RWPE2 (cell line): ENCODE measurements at regions not wholly inside any gene's neighbourhood (a gene's known extent, or its start where the extent isn't known, plus 50 kb on each side); places are given as distances from the start of the nearest gene placed in this dataset.

Source experiments
- ATAC-seq: fragments of 200-7000 bp; cut with Tn5 transposase; 3 replicates; pipeline ENCODE4 v1.9.1; 2021; ENCODE audit warnings: low read depth
- DNase-seq: peaks from one replicate; pipeline ENCODE4 v3.0.0-alpha.2; 2020; ENCODE audit warnings: low spot score
- H3K27ac ChIP-seq: fragments of 450-650 bp; 2 replicates; pipeline ENCODE4 v1.5.1; 2017; ENCODE audit warnings: mild to moderate bottlenecking; ENCODE audit not compliant: poor library complexity, severe bottlenecking
- H3K27me3 ChIP-seq: fragments of 250-450 bp; sonication (Bioruptor Pico); 2 replicates; pipeline ENCODE4 v1.5.1; 2021; ENCODE audit warnings: mild to moderate bottlenecking, moderate library complexity; ENCODE audit not compliant: insufficient read depth, poor library complexity, severe bottlenecking
- H3K36me3 ChIP-seq: fragments of 250-450 bp; sonication (Bioruptor Pico); 2 replicates; pipeline ENCODE4 v1.5.1; 2020; ENCODE audit warnings: low read depth, mild to moderate bottlenecking, moderate library complexity
- H3K4me1 ChIP-seq: fragments of 250-450 bp; sonication (Bioruptor Pico); 2 replicates; pipeline ENCODE4 v1.5.1; 2021; ENCODE audit warnings: mild to moderate bottlenecking, moderate library complexity; ENCODE audit not compliant: insufficient read depth, poor library complexity, severe bottlenecking
- H3K4me3 ChIP-seq: fragments of 250-450 bp; sonication (Bioruptor Pico); 2 replicates; pipeline ENCODE4 v1.5.1; 2021; ENCODE audit warnings: mild to moderate bottlenecking, moderate library complexity; ENCODE audit not compliant: severe bottlenecking
- H3K9me3 ChIP-seq: fragments of 250-450 bp; sonication (Bioruptor Pico); 2 replicates; pipeline ENCODE4 v1.5.1; 2021; ENCODE audit warnings: mild to moderate bottlenecking, moderate library complexity; ENCODE audit not compliant: severe bottlenecking
- TF ChIP-seq, protein P1 (sequence below): fragments of 450-650 bp; IDR thresholded peaks from one replicate; pipeline ENCODE4 v1.5.1; 2017; ENCODE audit warnings: mild to moderate bottlenecking, moderate library complexity; ENCODE audit not compliant: poor library complexity, severe bottlenecking

- Histone ChIP-seq H3K4me3 (no peak overlapping the region), H3K4me1 (peaks cover 7% of the 10 kb centered on the region), H3K36me3 (no peaks in the 10 kb centered on the region), H3K9me3 (no peaks in the 10 kb centered on the region), H3K27ac (no peak overlapping the region), H3K27me3 (no peaks in the 10 kb centered on the region)
- DNase-seq: no peak
- ATAC-seq: no peak
- TF ChIP-seq, protein P1, sequence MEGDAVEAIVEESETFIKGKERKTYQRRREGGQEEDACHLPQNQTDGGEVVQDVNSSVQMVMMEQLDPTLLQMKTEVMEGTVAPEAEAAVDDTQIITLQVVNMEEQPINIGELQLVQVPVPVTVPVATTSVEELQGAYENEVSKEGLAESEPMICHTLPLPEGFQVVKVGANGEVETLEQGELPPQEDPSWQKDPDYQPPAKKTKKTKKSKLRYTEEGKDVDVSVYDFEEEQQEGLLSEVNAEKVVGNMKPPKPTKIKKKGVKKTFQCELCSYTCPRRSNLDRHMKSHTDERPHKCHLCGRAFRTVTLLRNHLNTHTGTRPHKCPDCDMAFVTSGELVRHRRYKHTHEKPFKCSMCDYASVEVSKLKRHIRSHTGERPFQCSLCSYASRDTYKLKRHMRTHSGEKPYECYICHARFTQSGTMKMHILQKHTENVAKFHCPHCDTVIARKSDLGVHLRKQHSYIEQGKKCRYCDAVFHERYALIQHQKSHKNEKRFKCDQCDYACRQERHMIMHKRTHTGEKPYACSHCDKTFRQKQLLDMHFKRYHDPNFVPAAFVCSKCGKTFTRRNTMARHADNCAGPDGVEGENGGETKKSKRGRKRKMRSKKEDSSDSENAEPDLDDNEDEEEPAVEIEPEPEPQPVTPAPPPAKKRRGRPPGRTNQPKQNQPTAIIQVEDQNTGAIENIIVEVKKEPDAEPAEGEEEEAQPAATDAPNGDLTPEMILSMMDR: no peak
Measured at GRCh38 chr18:28723506-28723905, 546.6 kb upstream of the CDH2 start.

DNA sequence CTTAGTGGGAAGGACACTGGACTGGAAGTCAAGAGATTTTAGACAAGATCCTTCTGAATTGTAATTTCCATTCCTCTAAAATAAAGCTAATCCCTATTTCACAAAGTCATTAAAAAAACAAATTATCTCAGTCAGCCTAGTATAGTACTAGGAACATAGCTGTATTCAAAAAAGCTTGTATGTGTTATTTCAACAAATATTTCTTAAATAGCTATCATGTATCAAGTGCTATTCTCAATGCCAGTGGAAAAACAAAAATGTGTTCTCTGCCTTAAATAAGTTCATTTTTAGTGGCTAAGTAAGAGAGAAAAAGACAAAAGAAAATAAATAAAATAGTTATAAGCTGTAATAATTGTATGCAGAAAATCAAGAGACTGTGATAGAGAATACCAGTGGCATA, 541.8 kb upstream of the CDH2 start:
- H3K9me3 ChIP-seq: no peaks in the 10 kb centered on the region
- H3K27ac ChIP-seq: no peak overlapping the region
- no peaks in the 10 kb centered on the region for H3K4me1 ChIP-seq
- H3K36me3 ChIP-seq: no peaks in the 10 kb centered on the region
- no peak for ATAC-seq
- H3K27me3 ChIP-seq: no peaks in the 10 kb centered on the region
- TF ChIP-seq, protein P1: no peak
- no peak overlapping the region for H3K4me3 ChIP-seq
- DNase-seq: no peak

DNA sequence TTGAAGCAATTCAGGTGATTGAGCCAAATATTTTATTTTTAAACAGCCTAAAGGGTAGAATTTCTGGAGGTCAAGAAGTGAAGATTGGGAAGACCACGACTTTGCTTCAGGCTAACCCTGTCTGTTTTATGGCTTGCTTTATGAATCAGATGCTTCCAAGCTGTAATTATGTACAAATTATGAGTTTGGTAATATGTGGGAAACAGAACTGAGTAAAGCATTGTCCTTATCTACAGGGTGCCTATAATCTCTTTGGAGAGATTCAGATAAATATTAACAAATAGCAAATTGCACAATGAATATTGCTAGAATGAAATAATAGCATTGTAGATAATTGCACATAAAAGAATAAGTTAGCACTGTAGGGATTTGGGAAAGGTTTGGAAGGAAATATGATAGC, 539.4 kb upstream of the CDH2 start:
- H3K36me3 ChIP-seq: no peaks in the 10 kb centered on the region
- no peaks in the 10 kb centered on the region for H3K27me3 ChIP-seq
- no peaks in the 10 kb centered on the region for H3K4me1 ChIP-seq
- no peak overlapping the region for H3K4me3 ChIP-seq
- TF ChIP-seq, protein P1: no peak
- no peak for ATAC-seq
- H3K27ac ChIP-seq: no peak overlapping the region
- DNase-seq: no peak
- H3K9me3 ChIP-seq: no peaks in the 10 kb centered on the region

- Histone ChIP-seq H3K4me1 (no peaks in the 10 kb centered on the region), H3K27ac (no peak overlapping the region), H3K9me3 (no peaks in the 10 kb centered on the region), H3K27me3 (no peaks in the 10 kb centered on the region), H3K36me3 (no peaks in the 10 kb centered on the region), H3K4me3 (no peak overlapping the region)
- no peak for ATAC-seq
- TF ChIP-seq, protein P1: no peak
- no peak for DNase-seq
Measured at GRCh38 chr18:28715206-28715605, 538.3 kb upstream of the CDH2 start.

DNA sequence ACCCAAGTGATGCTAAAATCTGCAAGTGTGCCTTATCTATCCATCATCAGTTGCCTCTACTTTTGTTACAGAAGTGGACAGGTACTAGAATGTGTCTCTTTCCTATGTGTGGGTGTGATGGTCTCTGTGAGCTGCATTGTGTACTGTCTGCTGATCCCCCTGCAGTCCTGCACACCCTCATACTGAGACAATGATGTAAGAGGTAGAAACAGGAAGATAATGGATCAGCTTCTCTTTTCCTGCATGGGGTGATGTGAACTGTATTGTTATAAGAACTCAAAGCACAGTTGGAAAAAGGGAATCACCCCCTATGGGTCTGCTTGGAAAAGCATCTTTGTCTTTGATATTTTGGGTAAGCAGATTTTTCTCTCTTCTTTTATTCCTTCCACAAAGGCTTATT, 537.6 kb upstream of the CDH2 start:
- Histone ChIP-seq H3K27ac (no peak overlapping the region), H3K4me3 (no peak overlapping the region), H3K4me1 (no peaks in the 10 kb centered on the region), H3K36me3 (no peaks in the 10 kb centered on the region), H3K9me3 (no peaks in the 10 kb centered on the region), H3K27me3 (no peaks in the 10 kb centered on the region)
- ATAC-seq (no peak), DNase-seq (no peak)
- TF ChIP-seq, protein P1: no peak
